NCI-H69 (cell line): ENCODE measurements at regions not wholly inside any gene's neighbourhood (a gene's known extent, or its start where the extent isn't known, plus 50 kb on each side); places are given as distances from the start of the nearest gene placed in this dataset.
"Not testable (repeated sequence)": the region's sequence is repeated elsewhere in the genome, so short reads cannot be mapped to it uniquely, and the experiment has no call there.

Source experiments
- DNase-seq: peaks from one replicate; lab custom pipeline; 2025; lab: John Stamatoyannopoulos, UW

DNA sequence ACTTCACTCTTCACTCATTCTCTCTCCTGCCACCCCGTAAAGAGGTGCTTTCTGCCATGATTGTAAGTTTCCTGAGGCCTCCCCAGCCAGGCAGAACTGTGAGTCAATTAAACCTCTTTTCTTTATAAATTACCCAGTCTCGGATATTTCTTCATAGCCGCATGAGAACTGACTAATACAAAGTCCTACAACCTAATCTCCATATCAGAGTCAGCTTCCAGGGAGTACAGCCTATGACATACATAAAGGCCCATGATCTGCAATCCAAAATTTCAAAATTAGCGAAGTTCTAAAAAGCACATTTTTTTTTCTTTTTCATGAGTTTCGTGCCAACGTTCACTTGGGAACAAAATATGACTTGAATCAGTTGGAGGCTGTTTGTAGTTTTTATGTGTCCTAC lies 256.9 kb upstream of the DUSP10 start:
- no peak for DNase-seq

GRCh38 chr1:221998186-221998612 lies 256.3 kb upstream of the DUSP10 start:
- no peak for DNase-seq

GRCh38 chr1:221997012-221997411 lies 255.1 kb upstream of the DUSP10 start:
- DNase-seq = not testable (repeated sequence)

- no peak for DNase-seq
These were observed 253.1 kb upstream of the DUSP10 start for GRCh38 chr1:221994939-221995338.

GRCh38 chr1:221994274-221994698 lies 252.4 kb upstream of the DUSP10 start:
- DNase-seq = no peak

DNA sequence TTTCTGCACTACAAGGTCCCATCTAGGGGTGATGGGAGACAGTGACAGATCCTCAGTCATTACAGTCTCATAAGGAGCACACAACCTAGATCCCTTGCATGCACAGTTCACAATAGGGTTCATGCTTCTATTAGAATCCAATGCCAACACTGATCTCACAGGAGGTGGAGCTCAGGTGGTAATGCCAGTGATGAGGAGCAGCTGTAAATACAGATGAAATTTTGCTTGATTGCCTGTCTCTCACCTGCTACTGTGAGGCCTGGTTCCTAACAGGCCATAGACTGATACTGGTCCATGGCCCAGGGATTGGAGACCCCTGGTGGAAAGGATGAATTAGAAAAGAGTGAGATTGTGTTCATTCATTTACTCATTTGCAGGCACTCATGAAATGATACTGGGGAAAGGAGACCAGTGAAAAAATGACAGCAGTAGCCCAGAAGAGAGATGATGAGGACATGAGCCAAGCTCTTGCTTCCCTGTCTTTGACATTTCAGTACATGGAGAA lies 251.6 kb upstream of the DUSP10 start:
- DNase-seq = peak; percentile 23

- DNase-seq = no peak
These were observed 250.5 kb upstream of the DUSP10 start for GRCh38 chr1:221992427-221992826.

- no peak for DNase-seq
These were observed 249.3 kb upstream of the DUSP10 start for GRCh38 chr1:221991221-221991620.

DNA sequence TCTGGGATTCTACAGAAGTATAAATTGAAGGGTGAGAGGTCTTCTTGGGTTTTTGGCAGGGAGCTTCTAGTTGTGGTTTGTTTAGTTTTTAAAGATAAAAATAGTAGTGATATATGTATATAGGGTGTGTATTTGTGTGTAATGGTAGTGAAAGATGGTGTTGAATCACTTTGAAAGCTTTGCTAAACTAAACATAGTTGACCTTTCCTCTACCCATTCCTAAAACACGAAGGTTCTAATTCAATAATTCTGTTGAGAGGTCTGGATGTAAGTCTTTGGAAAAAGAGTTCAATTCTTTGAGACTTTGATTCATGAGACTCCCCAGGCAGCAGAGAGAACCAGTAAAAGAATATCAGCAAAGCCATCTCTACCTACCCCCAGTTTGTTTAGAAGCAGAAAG lies 247.9 kb upstream of the DUSP10 start:
- DNase-seq = no peak

- DNase-seq = no peak
These were observed 246.9 kb upstream of the DUSP10 start for GRCh38 chr1:221988829-221989228.

DNA sequence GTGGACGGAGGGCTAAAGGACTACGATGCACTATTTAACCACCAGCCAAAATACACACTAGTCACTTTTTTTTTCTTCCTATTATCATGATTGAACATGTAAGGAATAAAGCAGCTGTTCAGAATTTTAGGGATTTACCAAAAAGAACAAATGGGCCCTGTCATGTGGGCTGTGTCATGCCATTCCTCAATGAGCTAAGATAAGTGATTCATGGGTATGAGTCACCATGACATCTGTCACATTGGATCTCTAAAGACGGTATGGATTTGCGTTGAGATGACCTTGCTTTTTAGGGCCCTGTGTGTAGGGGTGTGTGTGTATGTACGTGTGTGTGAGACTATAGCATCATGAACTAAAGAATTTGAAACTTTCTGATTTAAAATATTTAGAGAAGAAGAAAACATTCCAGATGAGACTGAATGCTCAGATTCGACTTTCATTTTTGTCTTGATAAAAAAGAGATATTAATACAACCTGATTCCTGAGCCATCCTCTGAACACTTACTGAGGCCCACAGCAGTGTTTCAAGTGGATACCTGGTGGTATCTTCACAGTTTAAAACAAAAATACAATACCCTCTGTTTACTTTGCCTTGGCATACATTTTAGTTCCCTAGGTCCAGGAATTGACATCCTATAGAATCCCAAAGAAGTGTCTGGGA lies 246.1 kb upstream of the DUSP10 start:
- peak; percentile 65 for DNase-seq

DNA sequence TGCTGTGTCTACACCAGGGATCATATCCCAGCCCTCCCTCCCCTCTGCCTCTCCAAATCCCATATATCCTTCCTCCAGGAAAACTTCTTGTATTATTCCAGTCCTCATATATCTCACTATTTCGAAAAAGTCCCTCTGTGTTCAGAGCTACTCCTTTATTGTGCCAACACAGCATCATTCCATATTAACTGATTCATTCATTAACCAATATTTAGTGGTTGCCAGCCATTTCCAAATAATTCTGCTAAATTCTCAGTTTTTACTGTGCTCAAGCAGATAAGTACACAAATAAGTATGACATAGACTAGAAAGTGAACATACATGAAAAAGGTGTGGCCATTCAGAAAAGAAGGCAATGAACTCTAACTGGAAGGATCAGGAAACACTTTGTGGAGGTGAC lies 241.6 kb upstream of the DUSP10 start:
- no peak for DNase-seq

GRCh38 chr1:221981461-221981860 lies 239.6 kb upstream of the DUSP10 start:
- DNase-seq = no peak

DNA sequence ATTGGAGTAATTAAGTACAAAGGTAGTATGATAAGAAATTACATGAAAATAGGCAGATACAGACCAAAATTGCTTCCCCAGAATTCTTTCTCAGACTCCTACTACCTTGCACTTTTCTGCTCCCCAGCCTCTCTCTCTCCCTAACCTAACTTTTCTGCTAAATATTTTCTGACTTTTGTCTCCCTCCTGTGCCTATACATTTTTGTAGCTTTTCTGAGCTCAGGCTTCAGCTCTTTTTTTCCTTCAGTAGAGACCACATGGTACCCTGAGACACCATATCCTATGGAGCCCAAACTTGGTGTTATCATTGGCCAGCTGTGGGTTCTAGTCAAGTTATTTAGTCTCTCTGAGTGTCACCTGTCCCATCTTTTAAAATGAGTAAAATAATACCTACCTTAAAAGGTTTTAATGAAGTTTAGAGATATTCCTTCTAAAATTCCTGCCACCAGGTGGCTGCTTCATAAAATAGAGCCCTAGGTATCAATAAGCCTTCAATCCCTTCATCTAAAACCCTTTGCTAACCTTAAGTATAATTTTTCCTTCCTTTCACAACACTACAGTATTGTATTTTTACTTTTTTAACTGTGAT lies 237.6 kb upstream of the DUSP10 start:
- peak; percentile 12 for DNase-seq

- not testable (repeated sequence) for DNase-seq
These were observed 236.9 kb upstream of the DUSP10 start for GRCh38 chr1:221978631-221979334.

DNA sequence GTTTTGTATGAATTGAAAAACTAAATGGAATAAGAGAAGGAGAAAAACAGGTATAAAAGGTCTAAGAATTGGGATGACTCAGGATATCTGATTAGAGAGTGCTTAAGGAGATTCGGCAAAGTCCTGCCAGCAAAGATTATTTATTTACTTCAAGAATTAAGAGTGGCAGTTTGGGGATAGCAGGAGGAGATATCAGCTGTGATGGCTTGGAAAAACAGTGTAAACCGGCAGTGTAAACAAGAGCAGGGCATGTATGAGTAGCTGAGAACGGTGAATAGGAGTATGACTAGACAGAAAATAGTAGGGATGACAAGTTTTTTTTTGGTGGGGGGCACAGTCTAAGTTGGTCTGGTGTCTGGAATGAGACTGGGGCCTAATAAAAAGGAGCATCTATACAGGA lies 231.9 kb upstream of the DUSP10 start:
- not testable (repeated sequence) for DNase-seq

DNA sequence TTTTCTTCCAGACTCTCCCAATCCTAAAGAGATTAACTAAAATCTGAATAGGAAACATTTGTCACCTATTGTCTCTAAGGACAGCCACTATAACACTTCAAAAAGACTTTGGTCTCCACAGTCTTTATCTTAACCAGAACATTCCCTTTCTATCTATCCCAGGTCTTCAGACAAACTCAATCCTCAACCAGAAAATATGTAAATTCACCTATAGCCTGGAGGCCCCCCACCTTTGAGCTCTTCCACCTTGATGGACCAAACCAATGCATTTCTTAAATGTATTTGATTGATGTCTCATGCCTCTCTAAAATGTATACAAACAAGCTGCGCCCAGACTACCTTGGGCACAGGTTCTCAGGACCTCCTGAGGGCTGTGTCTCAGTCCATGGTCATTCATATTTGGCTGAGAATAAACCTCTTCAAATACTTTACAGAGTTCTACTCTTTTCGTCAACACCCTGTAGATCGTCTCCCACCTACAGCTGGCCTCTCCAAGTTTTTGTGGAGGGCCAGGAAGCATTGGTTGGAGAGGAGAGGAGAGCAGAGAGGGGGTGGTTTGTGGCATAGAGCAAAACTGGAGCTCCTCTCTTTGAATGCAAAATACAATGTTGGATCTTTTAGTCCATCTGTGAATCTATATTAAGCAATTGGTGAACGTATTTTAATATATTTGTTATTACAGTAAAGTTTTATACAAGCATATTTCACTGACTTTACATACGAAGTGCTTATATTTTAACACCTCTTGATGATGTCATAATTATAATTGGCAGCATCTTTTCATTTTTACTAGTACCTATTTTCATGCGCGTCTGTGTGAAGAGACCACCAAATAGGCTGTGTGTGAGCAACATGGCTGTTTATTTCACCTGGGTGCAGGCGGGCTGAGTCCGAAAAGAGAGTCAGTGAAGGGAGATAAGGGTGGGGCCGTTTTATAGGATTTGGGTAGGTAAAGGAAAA lies 230.7 kb upstream of the DUSP10 start:
- DNase-seq = no peak

GRCh38 chr1:221971035-221971434 lies 229.1 kb upstream of the DUSP10 start:
- DNase-seq = not testable (repeated sequence)

- not testable (repeated sequence) for DNase-seq
These were observed 227.5 kb upstream of the DUSP10 start for GRCh38 chr1:221969298-221969858.

DNA sequence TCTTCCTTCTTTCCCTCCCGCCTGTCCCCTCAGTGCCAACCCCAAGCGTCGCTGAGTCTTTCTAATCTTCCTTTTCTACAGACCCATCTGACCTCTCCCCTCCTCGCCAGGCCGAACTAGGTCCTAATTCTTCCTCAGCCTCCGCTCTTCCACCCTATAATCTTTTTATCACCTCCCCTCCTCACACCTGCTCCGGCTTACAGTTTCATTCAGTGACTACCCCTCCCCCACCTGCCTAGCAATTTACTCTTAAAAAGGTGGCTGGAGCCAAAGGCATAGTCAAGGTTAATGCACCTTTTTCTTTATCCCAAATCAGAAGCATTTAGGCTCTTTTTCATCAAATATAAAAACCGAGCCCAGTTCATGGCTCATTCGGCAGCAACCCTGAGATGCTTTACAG lies 225.6 kb upstream of the DUSP10 start:
- peak; percentile 58 for DNase-seq

DNA sequence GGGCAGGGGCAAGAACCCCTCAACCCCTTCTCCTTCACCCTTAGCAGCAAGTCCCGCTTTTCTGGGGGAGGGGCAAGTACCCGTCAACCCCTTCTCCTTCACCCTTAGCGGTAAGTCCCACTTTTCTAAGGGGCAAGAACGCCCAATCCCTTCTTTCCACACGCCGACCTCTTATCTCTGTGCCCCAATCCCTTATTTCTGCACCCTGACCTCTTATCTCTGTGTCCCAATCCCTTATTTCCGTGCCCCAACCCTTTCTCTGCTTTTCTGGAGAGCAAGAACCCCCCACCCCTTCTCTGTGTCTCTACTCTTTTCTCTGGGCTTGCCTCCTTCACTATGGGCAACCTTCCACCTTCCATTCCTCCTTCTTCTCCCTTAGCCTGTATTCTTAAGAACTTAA lies 225.0 kb upstream of the DUSP10 start:
- not testable (repeated sequence) for DNase-seq

DNA sequence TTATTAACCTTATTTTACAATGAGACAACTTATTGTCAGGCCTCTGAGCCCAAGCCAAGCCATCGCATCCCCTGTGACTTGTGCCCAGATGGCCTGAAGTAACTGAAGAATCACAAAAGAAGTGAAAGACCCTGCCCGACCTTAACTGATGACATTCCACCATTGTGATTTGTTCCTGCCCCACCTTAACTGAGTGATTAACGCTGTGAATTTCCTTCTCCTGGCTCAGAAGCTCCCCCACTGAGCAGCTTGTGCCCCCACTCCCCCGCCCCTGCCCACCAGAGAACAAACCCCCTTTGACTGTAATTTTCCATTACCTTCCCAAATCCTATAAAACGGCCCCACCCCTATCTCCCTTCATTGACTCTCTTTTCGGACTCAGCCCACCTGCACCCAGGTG lies 224.0 kb upstream of the DUSP10 start:
- DNase-seq = not testable (repeated sequence)
